Spleen (tissue), 11 donors: ENCODE measurements at regions not wholly inside any gene's neighbourhood (a gene's known extent, or its start where the extent isn't known, plus 50 kb on each side); places are given as distances from the start of the nearest gene placed in this dataset.

Source experiments
- DNase-seq: peaks from one replicate; pipeline ENCODE4 v3.0.0-alpha.2; 2020
- H3K27ac ChIP-seq, 8 donors: fragments of 200-600 bp; sonication (generic) in 7 of 8; 1 replicate in 4 of 8; 2 replicates in 4 of 8; pipeline versions ENCODE4 v1.5.0 to v1.8.0; 2016 to 2021; ENCODE audit warnings: inconsistent platforms in 4 of 8, mild to moderate bottlenecking in 4 of 8, moderate library complexity in 1 of 8
- H3K27me3 ChIP-seq, 7 donors: fragments of 200-600 bp; sonication (generic) in 6 of 7; replicated peaks in 1 of 7; 1 replicate in 4 of 7; 2 replicates in 3 of 7; pipeline versions ENCODE4 v1.5.0 to v1.8.0; 2016 to 2021; ENCODE audit warnings: inconsistent platforms in 3 of 7, mild to moderate bottlenecking in 1 of 7
- H3K36me3 ChIP-seq, 6 donors: fragments of 200-600 bp; sonication (generic) in 5 of 6; 1 replicate in 4 of 6; 2 replicates in 2 of 6; pipeline versions ENCODE4 v1.5.0 to v1.8.0; 2016 to 2021; ENCODE audit warnings: inconsistent platforms in 2 of 6
- H3K4me1 ChIP-seq, 6 donors: fragments of 200-600 bp; sonication (generic) in 5 of 6; 1 replicate in 3 of 6; 2 replicates in 3 of 6; pipeline versions ENCODE4 v1.5.0 to v1.8.0; 2016 to 2021; ENCODE audit warnings: inconsistent platforms in 3 of 6
- H3K4me3 ChIP-seq, 8 donors: fragments of 200-600 bp; sonication (generic) in 7 of 8; 1 replicate in 4 of 8; 2 replicates in 4 of 8; pipeline versions ENCODE4 v1.5.0 to v1.8.0; 2016 to 2021; ENCODE audit warnings: inconsistent platforms in 4 of 8, mild to moderate bottlenecking in 4 of 8, moderate library complexity in 2 of 8
- H3K9me3 ChIP-seq, 8 donors: fragments of 200-600 bp; sonication (generic) in 7 of 8; 1 replicate in 4 of 8; 2 replicates in 4 of 8; pipeline versions ENCODE4 v1.5.0 to v1.8.0; 2016 to 2021; ENCODE audit warnings: inconsistent platforms in 4 of 8
- CTCF ChIP-seq, 11 experiments: fragments of 200-600 bp in 7 of 11; fragments of 450-650 bp in 4 of 11; sonication (generic) in 4 of 11; IDR thresholded peaks in 8 of 11; conservative IDR thresholded peaks in 3 of 11; 1 replicate in 7 of 11; 2 replicates in 4 of 11; pipeline versions ENCODE4 v1.4.0 to v1.8.0; 2016 to 2021; ENCODE audit warnings: antibody characterized with exemption in 11 of 11, inconsistent platforms in 4 of 11, mild to moderate bottlenecking in 1 of 11
- POLR2A ChIP-seq, 3 donors: fragments of 450-650 bp; IDR thresholded peaks; one replicate each; pipeline ENCODE4 v1.5.1; 2017; ENCODE audit warnings: antibody characterized with exemption in 3 of 3, mild to moderate bottlenecking in 1 of 3
- POLR2AphosphoS5 ChIP-seq, 3 donors: sonication (generic); formaldehyde crosslinking; IDR thresholded peaks; one replicate each; pipeline ENCODE4 v1.5.1; 2017; ENCODE audit warnings: antibody characterized with exemption in 3 of 3
- WGBS, 5 donors: extraction: QIAGEN DNeasy Blood & Tissue Kit in 3 of 5; methylation state at CpG; one replicate each; pipeline versions ENCODE4 v1.1.5 to v1.1.7; 2013 to 2018; 5-methylcytosine and 5-hydroxymethylcytosine counted together
- intact Hi-C: fragments of 100-400 bp; cut with DNase I; formaldehyde crosslinking; loops from one replicate; pipeline ENCODE4 v1.15.0; 2023; ENCODE audit warnings: low total_unique reads
- donor health status: healthy with polysubstance abuse.
- donor health status: DM: no; HTN: no; CAD: no; lungs with moderate emphysema.
- donor health status: DM: no; HTN: no; CAD: no.
- donor health status: Bipolar disorder and iron deficiency.
- donor health status: healthy.
- donor health status: DM: no; HTN: no; CAD: no.
- donor health status: DM: yes; HTN: yes; CAD: no.

DNA sequence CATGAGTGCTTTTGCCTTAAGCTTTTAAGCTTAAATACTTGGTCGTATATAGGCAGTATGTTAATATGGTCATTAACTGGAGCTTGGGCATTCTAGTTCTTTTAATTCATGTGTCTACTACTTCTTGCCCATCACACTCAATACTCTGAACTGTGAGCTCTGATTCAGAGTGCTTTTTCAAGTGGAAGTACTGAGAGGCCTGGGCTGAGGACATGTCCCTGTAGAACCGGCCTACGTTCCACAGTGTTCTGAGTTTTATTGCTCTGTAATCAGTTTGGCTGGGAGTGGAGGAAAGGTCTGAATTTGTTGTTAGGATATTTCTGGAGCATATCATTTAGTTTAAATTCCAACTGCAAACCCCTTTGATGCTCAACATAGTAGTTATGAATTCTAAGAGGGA is 1744.8 kb upstream of the MIR17HG start:
- peaks cover 0 to 31% (median 13%) of the 10 kb centered on the region in 8 donors for H3K9me3 ChIP-seq
- DNase-seq, result no peak
- H3K4me1 ChIP-seq, result no peaks in the 10 kb centered on the region
- intact Hi-C loops, result no loop called here
- no peak for TF ChIP-seq POLR2A (IDR thresholded peaks at IDR 0.05)
- H3K27me3 ChIP-seq, result no peaks in the 10 kb centered on the region
- H3K27ac ChIP-seq, result no peak overlapping the region
- no peaks in the 10 kb centered on the region for H3K36me3 ChIP-seq
- 82 to 94% (median 84%) methylated on average over 3 of the region's 3 CpGs for WGBS, 5 donors
- no peak overlapping the region for H3K4me3 ChIP-seq

- Histone ChIP-seq H3K27me3 (no peaks in the 10 kb centered on the region), H3K27ac (no peak overlapping the region), H3K4me1 (no peaks in the 10 kb centered on the region), H3K4me3 (no peak overlapping the region), H3K9me3 (peaks cover 0 to 31% (median 13%) of the 10 kb centered on the region in 8 donors), H3K36me3 (no peaks in the 10 kb centered on the region)
- no peak for TF ChIP-seq POLR2AphosphoS5 (IDR thresholded peaks at IDR 0.05)
- no peak for TF ChIP-seq CTCF (IDR thresholded peaks at IDR 0.05 in 8 of 11, conservative IDR thresholded peaks at IDR 0.05 in 3 of 11)
- TF ChIP-seq POLR2A (IDR thresholded peaks at IDR 0.05), result no peak
- intact Hi-C loops, result no loop called here
- no peak for DNase-seq
- WGBS, 5 donors, result 74 to 96% (median 81%) methylated on average over 1 of the region's 1 CpG
These were observed 1744.3 kb upstream of the MIR17HG start for GRCh38 chr13:89603187-89603586.

GRCh38 chr13:89609318-89609717 is 1738.2 kb upstream of the MIR17HG start:
- no peak for DNase-seq
- H3K36me3 ChIP-seq, result no peaks in the 10 kb centered on the region
- peaks cover 0 to 38% (median 17%) of the 10 kb centered on the region in 8 donors for H3K9me3 ChIP-seq
- no peak overlapping the region for H3K4me3 ChIP-seq
- no peaks in the 10 kb centered on the region for H3K27me3 ChIP-seq
- 60 to 79% (median 66%) methylated on average over 1 of the region's 1 CpG for WGBS, 5 donors
- no peak overlapping the region for H3K27ac ChIP-seq
- no peaks in the 10 kb centered on the region for H3K4me1 ChIP-seq
- intact Hi-C loops, result no loop called here
- no peak for TF ChIP-seq CTCF (IDR thresholded peaks at IDR 0.05 in 8 of 11, conservative IDR thresholded peaks at IDR 0.05 in 3 of 11)

DNA sequence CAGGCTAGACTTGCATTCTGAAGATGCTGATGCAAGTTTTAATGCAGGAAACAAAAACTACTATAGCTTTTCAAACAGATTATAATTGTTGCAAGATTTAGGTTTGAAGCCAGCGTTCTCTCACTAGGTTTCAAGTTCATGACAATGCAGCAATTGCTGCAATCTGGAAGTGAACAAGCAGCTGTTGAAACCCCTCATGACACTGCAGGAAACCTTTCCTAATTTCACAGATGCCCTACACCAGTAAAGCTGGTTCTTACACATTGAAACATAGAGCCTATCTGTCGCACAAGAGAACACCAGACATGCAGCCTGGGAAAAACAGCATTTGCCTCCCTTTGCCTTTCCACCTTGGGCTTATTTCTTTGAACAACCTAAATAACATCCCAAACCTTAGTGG is 1737.2 kb upstream of the MIR17HG start:
- Histone ChIP-seq H3K9me3 (peaks cover 0 to 37% (median 17%) of the 10 kb centered on the region in 8 donors), H3K27ac (no peak overlapping the region), H3K4me1 (no peaks in the 10 kb centered on the region), H3K27me3 (no peaks in the 10 kb centered on the region), H3K4me3 (no peak overlapping the region), H3K36me3 (no peaks in the 10 kb centered on the region)
- TF ChIP-seq POLR2AphosphoS5 (IDR thresholded peaks at IDR 0.05) (no peak), CTCF (IDR thresholded peaks at IDR 0.05 in 8 of 11, conservative IDR thresholded peaks at IDR 0.05 in 3 of 11) (no peak), POLR2A (IDR thresholded peaks at IDR 0.05) (no peak)
- intact Hi-C loops, result no loop called here
- 21 to 54% (median 40%) methylated on average over 2 of the region's 2 CpGs for WGBS, 5 donors
- no peak for DNase-seq

DNA sequence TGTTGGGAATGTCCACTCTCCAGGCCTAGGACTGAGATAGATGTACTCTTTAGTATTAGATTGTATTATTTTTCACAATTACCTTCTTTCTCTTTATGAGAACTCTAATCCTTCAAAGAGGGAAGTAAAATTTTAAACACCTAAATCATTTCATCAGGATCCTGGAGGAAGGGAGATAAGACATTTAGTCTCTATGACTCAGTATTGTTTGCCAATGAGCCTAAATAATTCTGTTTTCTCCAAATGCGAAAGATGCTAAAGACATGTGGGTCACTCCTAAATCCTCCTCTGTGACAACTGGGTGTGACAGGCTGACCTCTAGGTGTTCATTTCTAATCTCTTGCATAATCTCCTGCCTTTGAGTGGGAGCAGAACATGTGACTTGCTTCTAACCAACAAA is 1736.6 kb upstream of the MIR17HG start:
- Histone ChIP-seq H3K27me3 (no peaks in the 10 kb centered on the region), H3K4me3 (no peak overlapping the region), H3K27ac (no peak overlapping the region), H3K4me1 (no peaks in the 10 kb centered on the region), H3K9me3 (peaks cover 0 to 34% (median 16%) of the 10 kb centered on the region in 8 donors), H3K36me3 (no peaks in the 10 kb centered on the region)
- DNase-seq, result no peak
- 64 to 83% (median 74%) methylated on average over 1 of the region's 1 CpG for WGBS, 5 donors
- intact Hi-C loops, result no loop called here
- no peak for TF ChIP-seq POLR2A (IDR thresholded peaks at IDR 0.05)
